CD4-positive, alpha-beta T cell treated with Interferon gamma for 1 hour (primary cell): ENCODE measurements at regions not wholly inside any gene's neighbourhood (a gene's known extent, or its start where the extent isn't known, plus 50 kb on each side); places are given as distances from the start of the nearest gene placed in this dataset.

ENCODE experiments used
- DNase-seq: peaks from one replicate; pipeline ENCODE4 v3.0.0-alpha.2; 2020

GRCh38 chr14:61953602-61954001, 191.4 kb downstream of the SNAPC1 start:
- no peak for DNase-seq

DNA sequence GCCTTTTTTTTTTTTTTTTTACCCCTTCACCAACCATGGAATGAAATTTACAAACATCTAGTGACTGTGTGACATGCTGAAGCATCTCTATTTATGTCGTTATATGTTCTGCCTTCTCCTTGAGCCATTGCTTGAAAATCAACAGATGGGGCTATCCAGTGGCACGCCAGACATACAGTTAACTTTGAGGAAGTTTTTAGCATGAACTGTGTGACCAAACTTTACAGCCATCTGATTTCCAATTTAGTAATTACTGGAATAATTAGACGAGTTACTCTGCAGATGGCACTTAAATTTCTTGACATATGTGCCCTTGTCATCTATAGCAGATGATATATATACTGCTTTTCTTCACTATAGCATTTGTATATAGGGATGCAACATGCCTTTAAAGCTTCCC, 192.1 kb downstream of the SNAPC1 start:
- DNase-seq = no peak

GRCh38 chr14:61956517-61956916, 194.3 kb downstream of the SNAPC1 start:
- no peak for DNase-seq

- no peak for DNase-seq
Measured at GRCh38 chr14:61959348-61959747, 197.1 kb downstream of the SNAPC1 start.

GRCh38 chr14:61961369-61961768, 199.1 kb downstream of the SNAPC1 start:
- no peak for DNase-seq

- DNase-seq = no peak
Measured at GRCh38 chr14:61963926-61964325, 201.7 kb downstream of the SNAPC1 start.

DNA sequence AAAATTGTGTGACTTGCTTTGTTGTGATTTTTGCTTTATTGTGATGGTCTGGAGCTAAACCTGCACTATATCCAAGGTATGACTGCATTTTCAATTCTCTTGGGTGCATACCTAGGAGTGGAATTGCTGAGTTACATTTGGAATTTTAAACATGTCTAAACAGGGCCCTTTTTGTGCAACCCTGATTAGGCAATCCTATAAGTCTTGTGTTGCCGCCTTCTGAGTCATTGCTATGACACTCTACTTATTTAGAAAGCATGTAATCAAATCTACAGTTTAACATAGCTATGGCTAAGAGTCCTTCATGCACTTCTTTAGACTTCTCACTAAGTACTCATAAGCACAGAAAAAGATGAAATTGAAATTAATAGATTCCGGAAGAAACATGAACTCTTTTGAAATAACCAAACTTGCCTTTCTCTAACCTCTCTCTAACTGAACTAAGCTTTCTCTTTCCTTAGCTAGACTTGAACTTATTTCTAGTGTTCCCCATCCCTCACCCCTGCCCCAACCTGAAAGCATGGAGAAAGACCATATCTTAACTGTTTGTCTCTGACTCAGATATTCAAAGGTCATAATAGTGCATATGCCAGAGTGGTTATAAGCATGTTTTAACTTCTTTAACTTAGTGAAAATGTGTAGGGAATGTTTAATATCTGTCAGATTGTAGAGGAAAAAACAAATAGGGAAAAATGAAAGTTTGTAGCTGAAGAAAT, 203.0 kb downstream of the SNAPC1 start:
- no peak for DNase-seq

GRCh38 chr14:61968207-61968606, 206.0 kb downstream of the SNAPC1 start:
- DNase-seq = no peak

DNA sequence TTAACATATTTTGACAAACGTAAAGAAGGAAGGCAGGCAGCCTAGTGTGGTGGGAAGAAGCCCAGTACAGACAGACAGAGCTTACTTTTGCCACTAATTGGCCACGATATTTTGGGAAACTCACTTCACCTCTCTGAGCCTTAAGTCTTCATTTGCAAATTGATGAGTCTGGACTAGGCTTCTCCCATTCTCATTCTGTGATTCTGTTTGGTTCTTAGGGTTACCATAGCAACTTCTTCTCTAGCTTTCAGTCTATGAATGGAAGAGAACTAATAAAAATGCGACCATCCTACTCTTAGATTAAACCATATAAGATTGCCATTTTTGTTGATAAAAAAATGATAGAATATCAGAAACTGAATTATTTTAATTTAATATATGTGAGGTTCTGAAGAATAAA, 210.5 kb downstream of the SNAPC1 start:
- DNase-seq = no peak

- no peak for DNase-seq
Measured at GRCh38 chr14:61973981-61974380, 211.8 kb downstream of the SNAPC1 start.

DNA sequence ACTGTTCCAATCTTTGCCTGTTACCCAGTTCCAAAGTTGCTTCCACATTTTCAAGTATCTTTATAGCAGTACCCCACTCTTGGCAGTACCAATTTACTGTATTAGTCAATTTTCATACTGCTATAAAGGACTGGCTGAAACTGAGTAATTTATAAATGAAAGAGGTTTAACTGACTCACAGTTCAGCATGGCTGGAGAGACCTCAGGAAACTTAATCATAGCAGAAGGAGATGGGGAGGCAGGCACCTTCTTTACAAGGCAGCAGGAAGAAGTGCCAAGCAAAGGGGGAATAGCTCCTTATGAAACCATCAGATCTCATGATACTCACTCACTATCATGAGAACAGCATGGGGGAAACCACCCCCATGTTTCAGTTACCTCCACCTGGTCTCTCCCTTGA, 215.0 kb downstream of the SNAPC1 start:
- no peak for DNase-seq

GRCh38 chr14:61988240-61988639, 226.0 kb downstream of the SNAPC1 start:
- DNase-seq = no peak

DNA sequence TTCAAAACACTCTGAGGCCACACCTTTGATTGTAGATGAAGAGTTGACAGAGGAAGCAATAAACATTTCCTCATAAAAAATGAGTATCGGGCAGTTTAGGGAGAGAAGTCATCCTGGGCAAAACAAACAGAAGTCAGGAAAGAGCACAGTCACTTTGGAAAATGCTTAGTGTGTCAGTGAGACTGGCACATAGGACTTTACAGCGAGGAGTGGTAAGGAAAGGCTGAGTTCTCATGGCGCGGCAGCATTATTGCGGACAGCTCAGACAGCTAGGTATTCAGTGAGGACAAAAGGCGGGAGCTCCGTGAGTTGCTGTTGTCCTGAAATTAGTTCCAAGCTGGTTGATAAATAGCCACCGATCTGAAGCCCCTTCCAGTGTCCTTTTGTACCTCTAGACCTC, 229.9 kb downstream of the SNAPC1 start:
- no peak for DNase-seq

DNA sequence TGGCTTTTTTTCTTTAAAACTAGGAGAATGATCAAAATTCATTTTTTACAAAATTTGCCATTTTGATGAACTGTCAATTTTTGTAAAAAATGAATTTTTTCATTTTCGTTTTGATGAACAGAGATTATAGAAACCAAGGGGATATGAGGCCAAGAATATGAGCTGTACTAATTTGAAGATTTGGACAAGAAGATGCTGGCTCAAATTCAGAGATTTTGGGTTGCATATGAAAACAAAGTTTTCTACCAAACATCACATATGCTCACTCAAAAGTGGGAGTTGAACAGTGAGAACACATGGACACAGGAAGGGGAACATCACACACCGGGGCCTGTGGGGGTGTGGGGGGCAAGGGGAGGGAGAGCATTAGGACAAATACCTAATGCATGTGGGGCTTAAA, 230.7 kb downstream of the SNAPC1 start:
- no peak for DNase-seq

DNA sequence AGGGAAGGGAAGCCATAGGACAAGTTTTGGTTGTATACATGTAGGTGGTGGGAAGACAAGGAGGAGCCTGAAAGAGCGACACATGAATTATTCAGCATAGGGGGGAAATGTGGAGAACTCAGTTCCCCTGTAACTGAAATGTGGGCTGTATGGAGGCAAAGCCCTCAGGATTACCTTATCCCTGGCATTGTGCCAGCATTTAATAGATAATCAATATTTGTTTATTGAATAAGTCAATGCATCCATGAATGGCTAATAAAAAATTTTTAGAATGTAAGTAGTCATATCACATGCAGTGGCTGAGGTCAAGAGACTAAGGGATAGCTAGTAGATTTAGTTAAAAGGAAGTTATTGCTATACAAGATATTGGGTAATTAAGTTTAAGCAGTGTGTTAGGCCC, 232.4 kb downstream of the SNAPC1 start:
- DNase-seq = no peak

DNA sequence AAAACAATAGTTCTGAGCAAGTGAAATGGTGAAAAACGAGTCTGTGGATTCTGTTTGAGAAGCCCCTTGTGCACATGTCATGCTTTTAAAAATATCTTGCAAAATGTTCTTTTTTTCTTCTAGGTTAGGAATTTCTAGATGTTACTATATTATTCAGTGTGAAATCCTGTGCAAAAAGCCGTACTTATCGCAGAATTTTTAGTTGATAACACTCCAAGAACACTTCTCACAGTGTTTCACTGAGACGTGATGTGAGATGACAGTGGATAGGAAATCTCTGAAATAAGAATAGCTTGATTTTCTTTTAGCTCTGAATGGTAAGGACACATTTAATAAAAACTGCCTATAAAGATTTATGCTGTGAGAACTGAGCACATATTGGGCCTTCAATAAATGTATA, 234.5 kb downstream of the SNAPC1 start:
- no peak for DNase-seq

GRCh38 chr14:61997161-61997560, 234.9 kb downstream of the SNAPC1 start:
- no peak for DNase-seq

GRCh38 chr14:62001963-62002362, 239.7 kb downstream of the SNAPC1 start:
- no peak for DNase-seq

- DNase-seq = no peak
Measured at GRCh38 chr14:62002642-62003041, 240.4 kb downstream of the SNAPC1 start.

GRCh38 chr14:62003701-62004100, 241.5 kb downstream of the SNAPC1 start:
- no peak for DNase-seq

GRCh38 chr14:62006116-62006731, 244.0 kb downstream of the SNAPC1 start:
- DNase-seq = no peak

DNA sequence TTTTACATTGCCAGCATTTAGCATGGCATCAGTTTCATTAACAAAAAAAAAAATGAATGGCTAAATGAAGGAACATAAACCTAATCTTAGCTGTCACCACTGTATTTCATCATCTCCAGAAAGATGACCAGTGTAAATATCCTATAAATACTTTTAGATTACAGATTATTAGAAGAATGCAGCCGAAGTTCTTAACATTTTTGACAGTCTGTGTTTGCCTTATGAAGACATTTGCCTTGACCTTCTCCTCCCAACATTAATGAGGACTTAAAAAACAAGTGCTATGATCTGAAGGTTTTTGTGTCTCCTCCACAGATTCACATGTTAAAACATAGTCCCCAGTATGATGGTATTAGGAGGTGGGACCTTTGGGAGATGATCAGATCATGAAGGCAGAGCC, 253.0 kb downstream of the SNAPC1 start:
- no peak for DNase-seq

- no peak for DNase-seq
Measured at GRCh38 chr14:62015945-62016344, 253.7 kb downstream of the SNAPC1 start.

DNA sequence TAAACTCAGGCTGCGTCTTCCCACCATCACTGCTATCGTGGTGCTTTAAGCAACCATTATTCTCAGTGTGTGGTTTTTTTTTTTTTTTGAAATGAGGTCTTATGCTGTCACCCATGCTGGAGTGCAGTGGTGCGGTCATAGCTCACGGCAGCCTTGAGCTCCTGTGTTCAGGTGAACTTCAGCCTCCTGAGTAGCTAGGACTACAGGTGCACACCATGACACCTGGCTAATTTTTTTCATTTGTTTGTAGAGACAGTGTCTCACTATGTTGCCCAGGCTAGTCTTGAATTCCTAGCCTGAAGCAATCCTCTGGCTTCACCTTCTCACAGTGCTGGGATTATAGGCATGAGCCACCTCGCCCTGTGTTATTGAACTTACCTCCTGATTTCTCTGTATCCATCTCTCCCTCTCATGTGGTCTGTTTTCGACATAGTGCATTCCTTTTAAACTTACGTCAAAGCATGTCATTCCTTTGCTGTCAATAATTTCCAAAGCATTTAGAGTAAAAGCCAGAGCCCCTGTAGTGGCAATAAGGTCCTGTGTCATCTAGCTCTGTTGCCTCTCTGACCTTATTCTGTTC, 255.5 kb downstream of the SNAPC1 start:
- no peak for DNase-seq

- no peak for DNase-seq
Measured at GRCh38 chr14:62018606-62019005, 256.4 kb downstream of the SNAPC1 start.
